HepG2 (cell line): ENCODE measurements at regions not wholly inside any gene's neighbourhood (a gene's known extent, or its start where the extent isn't known, plus 50 kb on each side); places are given as distances from the start of the nearest gene placed in this dataset.

Experiments used
- ATAC-seq: fragments of 200-7000 bp; cut with Tn5 transposase; 3 replicates; pipeline ENCODE4 v1.9.1; 2020; ENCODE audit warnings: mild to moderate bottlenecking, moderate library complexity
- BruUV-seq: library from RNA; stranded (reverse); fragments of 400-500 nt; replicated peaks from 2 replicates; lab custom pipeline; 2021; lab: Mats Ljungman, UMichigan
- CTCF ChIA-PET: fragments of 300-600 bp; formaldehyde crosslinking; extraction: SDS; loops from one replicate; lab custom pipeline; 2021; ENCODE audit warnings: low total read pairs, inconsistent platforms, low intra/inter-chr PET ratio; lab: Yijun Ruan, JAX
- POLR2A ChIA-PET: fragments of 350-600 bp; sonication (Branson Sonifier 250); formaldehyde crosslinking; loops from one replicate; lab custom pipeline; 2020; ENCODE audit warnings: antibody characterized with exemption, inconsistent platforms; lab: Yijun Ruan, JAX
- DNase-seq: peaks from one replicate; pipeline ENCODE4 v3.0.0-alpha.2; 2015; ENCODE audit warnings: low spot score
- FAIRE-seq: peaks from 3 replicates; lab custom pipeline; 2011; peaks lifted over from hg19 to GRCh38; lab: Jason Lieb, UNC
- H2AFZ ChIP-seq: one replicate; pipeline ENCODE4 v1.6.1; 2011; ENCODE audit warnings: low read length, inconsistent platforms
- H3K27ac ChIP-seq: fragments of 300-600 bp; 3 replicates; pipeline ENCODE4 v1.8.0; 2011; ENCODE audit warnings: mixed run types, mild to moderate bottlenecking, mixed read lengths, low read length, inconsistent platforms; ENCODE audit not compliant: insufficient read depth; ENCODE audit errors: extremely low read length
- H3K27me3 ChIP-seq, 2 experiments: fragments of 200-600 bp in 1 of 2; 2 replicates in 1 of 2; 3 replicates in 1 of 2; pipeline versions ENCODE4 v1.6.0 to v1.8.0; 2011; ENCODE audit warnings: low read length in 2 of 2, mild to moderate bottlenecking in 2 of 2, moderate library complexity in 2 of 2, inconsistent platforms in 1 of 2; ENCODE audit not compliant: insufficient read depth in 2 of 2, control insufficient read depth in 1 of 2
- H3K36me3 ChIP-seq, 2 experiments: fragments of 200-600 bp in 1 of 2; replicated peaks in 1 of 2; 2 replicates in 1 of 2; 3 replicates in 1 of 2; pipeline versions ENCODE4 v1.5.1 to v1.8.0; 2011; ENCODE audit warnings: low read length in 2 of 2, inconsistent platforms in 1 of 2; ENCODE audit not compliant: insufficient read depth in 2 of 2, control insufficient read depth in 1 of 2
- H3K4me1 ChIP-seq: 2 replicates; pipeline ENCODE4 v1.5.1; 2012; ENCODE audit warnings: low read length, inconsistent platforms; ENCODE audit not compliant: insufficient read depth
- H3K4me2 ChIP-seq: 2 replicates; pipeline ENCODE4 v1.6.0; 2011; ENCODE audit warnings: low read depth, low read length, inconsistent platforms
- H3K4me3 ChIP-seq, 3 experiments: fragments of 200-600 bp in 1 of 3; sonication (generic), shearing (Covaris generic) in 1 of 3; replicated peaks in 1 of 3; 2 replicates each; pipeline ENCODE4 v1.5.1; 2011 to 2016; ENCODE audit warnings: low read length in 3 of 3, inconsistent platforms in 2 of 3, low read depth in 2 of 3, mild to moderate bottlenecking in 2 of 3, control low read depth in 1 of 3, mixed read lengths in 1 of 3; ENCODE audit not compliant: insufficient read depth in 1 of 3
- H3K79me2 ChIP-seq: one replicate; pipeline ENCODE4 v1.6.1; 2011; ENCODE audit warnings: low read length, inconsistent platforms; ENCODE audit not compliant: insufficient read depth
- H3K9ac ChIP-seq: 2 replicates; pipeline ENCODE4 v1.6.0; 2011; ENCODE audit warnings: mild to moderate bottlenecking, low read depth, low read length, inconsistent platforms; ENCODE audit not compliant: insufficient read depth
- H3K9me3 ChIP-seq: 2 replicates; pipeline ENCODE4 v1.5.1; 2012; ENCODE audit warnings: mild to moderate bottlenecking, low read length
- H4K20me1 ChIP-seq: 2 replicates; pipeline ENCODE4 v1.6.0; 2011; ENCODE audit warnings: inconsistent platforms, mild to moderate bottlenecking, low read length, moderate library complexity; ENCODE audit not compliant: insufficient read depth
- CEBPB ChIP-seq: IDR thresholded peaks from 2 replicates; pipeline ENCODE4 v1.6.1; 2011; ENCODE audit warnings: low read depth, low read length, improper control_type of control experiment, borderline replicate concordance
- REPIN1 ChIP-seq: sonication (generic); formaldehyde crosslinking; IDR thresholded peaks from 2 replicates; pipeline ENCODE4 v1.8.0; 2022; ENCODE audit warnings: missing genetic modification reagents, low read depth, mild to moderate bottlenecking, borderline replicate concordance
- ZBTB34 ChIP-seq: sonication (generic); formaldehyde crosslinking; IDR thresholded peaks from 2 replicates; pipeline ENCODE4 v1.8.0; 2022; ENCODE audit warnings: mild to moderate bottlenecking, missing genetic modification reagents
- ZBTB49 ChIP-seq: sonication (generic); formaldehyde crosslinking; IDR thresholded peaks from 2 replicates; pipeline ENCODE4 v1.4.0; 2020; ENCODE audit warnings: missing genetic modification reagents, borderline replicate concordance
- ZIK1 ChIP-seq: sonication (generic); formaldehyde crosslinking; IDR thresholded peaks from 2 replicates; pipeline ENCODE4 v1.5.0; 2020; ENCODE audit warnings: mild to moderate bottlenecking, low read depth, missing genetic modification reagents, borderline replicate concordance
- ZNF207 ChIP-seq: fragments of 450-650 bp; IDR thresholded peaks from 2 replicates; pipeline ENCODE4 v1.6.1; 2016; ENCODE audit warnings: antibody characterized with exemption, borderline replicate concordance
- ZNF468 ChIP-seq: sonication (generic); formaldehyde crosslinking; IDR thresholded peaks from 2 replicates; pipeline ENCODE4 v1.8.0; 2022; ENCODE audit warnings: mild to moderate bottlenecking, moderate library complexity, missing genetic modification reagents
- ZNF713 ChIP-seq: sonication (generic); formaldehyde crosslinking; IDR thresholded peaks from 2 replicates; pipeline ENCODE4 v1.4.0; 2020; ENCODE audit warnings: mild to moderate bottlenecking, missing genetic modification reagents
- ZNF768 ChIP-seq: sonication (generic); formaldehyde crosslinking; IDR thresholded peaks from 2 replicates; pipeline ENCODE4 v1.4.0; 2020; ENCODE audit warnings: missing genetic modification reagents
- ZUFSP ChIP-seq: sonication (generic); formaldehyde crosslinking; IDR thresholded peaks from 2 replicates; pipeline ENCODE4 v1.9.0; 2021; ENCODE audit warnings: missing genetic modification reagents, mild to moderate bottlenecking, borderline replicate concordance
- WGBS: methylation state at CpG from one replicate; pipeline ENCODE4 v1.1.6; 2017; ENCODE audit warnings: low lambda C conversion rate; 5-methylcytosine and 5-hydroxymethylcytosine counted together
- in situ Hi-C: cut with HindIII; loops from 2 replicates; pipeline ENCODE4 v1.10.0; 2017; ENCODE audit warnings: low pct_unique_long_range_greater_than_20kb; ENCODE audit not compliant: extremely low pct_ligation_motif_present
- intact Hi-C: fragments of 100-400 bp; cut with micrococcal nuclease; formaldehyde crosslinking; loops from one replicate; pipeline ENCODE4 v1.10.0; 2022; ENCODE audit not compliant: unreplicated experiment

- no TSS peak for BruUV-seq
- Histone ChIP-seq H3K79me2 (no peaks in the 10 kb centered on the region), H3K4me1 (no peaks in the 10 kb centered on the region), H4K20me1 (no peaks in the 10 kb centered on the region), H3K36me3 (no peaks in the 10 kb centered on the region), H3K9me3 (peaks cover 3% of the 10 kb centered on the region; the same call in 1 of the 2 replicates), H3K4me3 (no peak overlapping the region), H3K27me3 (no peaks in the 10 kb centered on the region; a peak in 1 of 5 replicates), H2AFZ (no peak overlapping the region), H3K4me2 (no peak overlapping the region), H3K9ac (no peak overlapping the region), H3K27ac (no peak overlapping the region)
- DNase-seq: no peak
- intact Hi-C loops: no loop called here
- in situ Hi-C loops: no loop called here
- TF ChIP-seq CEBPB: peak; percentile 67; the same call in 1 of the 2 replicates
- TF ChIP-seq ZBTB34 (CRISPR knock-in tag): no peak
- no peak for FAIRE-seq
- 4% methylated on average over 2 of the region's 2 CpGs for WGBS
- no peak for ATAC-seq
- POLR2A ChIA-PET: no interaction called here
- CTCF ChIA-PET: no interaction called here
Observed at GRCh38 chr2:198852248-198852647, 605.5 kb downstream of the SATB2 start.

- DNase-seq: no peak
- Histone ChIP-seq H3K9me3 (peaks cover 16% of the 10 kb centered on the region; the same call in 1 of the 2 replicates), H3K9ac (no peak overlapping the region), H2AFZ (no peak overlapping the region), H3K36me3 (no peaks in the 10 kb centered on the region), H3K27ac (no peak overlapping the region), H3K4me3 (no peak overlapping the region), H3K4me1 (no peaks in the 10 kb centered on the region), H3K4me2 (no peak overlapping the region), H4K20me1 (no peaks in the 10 kb centered on the region), H3K79me2 (no peaks in the 10 kb centered on the region), H3K27me3 (no peaks in the 10 kb centered on the region)
- CTCF ChIA-PET: no interaction called here
- no TSS peak for BruUV-seq
- in situ Hi-C loops (no loop called here), intact Hi-C loops (no loop called here)
- POLR2A ChIA-PET: no interaction called here
- no peak for FAIRE-seq
- no peak for ATAC-seq
- TF ChIP-seq ZNF768 (CRISPR knock-in tag): no peak
- TF ChIP-seq REPIN1 (CRISPR knock-in tag): no peak
- TF ChIP-seq ZIK1: no peak
- TF ChIP-seq ZUFSP (CRISPR knock-in tag): no peak
- TF ChIP-seq ZBTB49 (CRISPR knock-in tag): no peak
- TF ChIP-seq ZNF713 (CRISPR knock-in tag): no peak
- no peak for TF ChIP-seq ZNF207
- TF ChIP-seq ZNF468: no peak
Observed at GRCh38 chr2:198825534-198825933, 632.2 kb downstream of the SATB2 start.
